ENCODE measurements at regions not wholly inside any gene's neighbourhood (a gene's known extent, or its start where the extent isn't known, plus 50 kb on each side); places are given as distances from the start of the nearest gene placed in this dataset.

- Mint-ChIP-seq H3K27me3 (peaks cover 71% of the 10 kb centered on the region), H3K36me3 (no peaks in the 10 kb centered on the region), H3K4me1 (no peaks in the 10 kb centered on the region), H3K27ac (no peak overlapping the region), H3K4me3 (no peak overlapping the region), H3K9me3 (no peaks in the 10 kb centered on the region)
- CTCF ChIA-PET: interaction anchor here (0.8 to 3.0 kb wide), 10 partner anchors 9 to 232 kb away, joined by 3 to 8 read pairs (median 4); no protein-coding TSS in a partner anchor
- no peak for DNase-seq
Observed at GRCh38 chr17:6893382-6894205, 62.1 kb upstream of the TEKT1 start.

GRCh38 chr17:6894206-6894528 is 62.6 kb upstream of the TEKT1 start:
- CTCF ChIA-PET: interaction anchor here (0.8 to 3.0 kb wide), 9 partner anchors 8 to 232 kb away, joined by 3 to 8 read pairs (median 3); no protein-coding TSS in a partner anchor
- Mint-ChIP-seq H3K36me3 (no peaks in the 10 kb centered on the region), H3K4me1 (no peaks in the 10 kb centered on the region), H3K27ac (no peak overlapping the region), H3K27me3 (peaks cover 77% of the 10 kb centered on the region), H3K4me3 (no peak overlapping the region), H3K9me3 (no peaks in the 10 kb centered on the region)
- DNase-seq: peak; percentile 62

DNA sequence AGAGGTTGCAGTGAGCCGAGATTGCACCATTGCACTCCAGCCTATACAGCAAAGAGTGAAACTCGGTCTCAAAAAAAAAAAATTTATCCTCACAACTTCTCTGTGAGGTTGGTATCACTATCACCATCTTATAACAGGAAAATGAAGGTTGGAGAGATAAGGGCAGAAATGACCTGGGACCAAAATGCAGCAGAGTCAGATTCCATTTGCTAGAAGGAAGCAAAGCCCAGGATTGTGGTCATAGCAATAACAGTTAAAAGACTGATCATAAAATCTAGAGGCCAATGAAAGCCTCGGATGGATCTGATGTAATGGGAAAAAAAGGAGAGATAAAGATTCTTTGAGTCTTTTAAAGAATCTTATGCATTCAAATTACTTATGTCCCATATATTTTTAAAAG is 69.6 kb upstream of the TEKT1 start:
- CTCF ChIA-PET: no interaction called here
- Mint-ChIP-seq H3K9me3 (no peaks in the 10 kb centered on the region), H3K4me3 (no peak overlapping the region), H3K36me3 (no peaks in the 10 kb centered on the region), H3K27me3 (peaks cover 40% of the 10 kb centered on the region), H3K27ac (no peak overlapping the region), H3K4me1 (no peaks in the 10 kb centered on the region)
- no peak for DNase-seq

DNA sequence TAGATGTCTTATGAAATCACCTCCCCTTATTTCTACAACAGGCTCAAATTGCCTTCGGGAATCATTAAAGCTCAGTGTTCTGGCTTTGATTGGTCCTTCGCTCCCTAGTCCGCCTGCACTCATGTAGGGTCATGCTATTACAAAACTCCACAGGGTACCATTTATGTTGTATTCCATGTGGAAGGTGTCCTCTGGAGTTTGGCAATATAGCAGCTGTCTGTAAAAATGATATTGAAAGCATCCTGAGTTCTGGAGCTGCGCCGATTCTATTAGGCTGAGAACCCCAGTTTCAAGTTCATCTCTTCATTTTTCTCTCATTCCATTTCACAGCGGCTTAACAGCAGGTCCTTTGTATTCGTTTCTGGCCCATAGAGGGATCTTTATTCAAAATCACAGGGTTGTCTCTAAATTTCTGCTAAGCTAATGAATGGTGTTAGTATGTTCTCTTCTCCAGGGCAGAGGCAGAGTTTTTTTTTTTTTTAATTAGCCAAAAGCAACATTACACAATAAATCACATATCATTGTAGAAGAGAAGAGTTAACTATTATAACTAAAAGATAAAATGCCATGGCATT is 71.9 kb upstream of the TEKT1 start:
- no peak for DNase-seq
- Mint-ChIP-seq H3K27me3 (peaks cover 24% of the 10 kb centered on the region), H3K9me3 (no peaks in the 10 kb centered on the region), H3K4me3 (no peak overlapping the region), H3K27ac (no peak overlapping the region), H3K36me3 (no peaks in the 10 kb centered on the region), H3K4me1 (no peaks in the 10 kb centered on the region)
- CTCF ChIA-PET: interaction anchor here (0.8 to 1.3 kb wide), 4 partner anchors 9 to 119 kb away, joined by 3 to 4 read pairs (median 3); no protein-coding TSS in a partner anchor

- H3K27me3 Mint-ChIP-seq: peaks cover 15% of the 10 kb centered on the region
- DNase-seq: no peak
- no peaks in the 10 kb centered on the region for H3K36me3 Mint-ChIP-seq
- no peak overlapping the region for H3K4me3 Mint-ChIP-seq
- H3K27ac Mint-ChIP-seq: no peak overlapping the region
- peaks cover 19% of the 10 kb centered on the region for H3K4me1 Mint-ChIP-seq
- no peaks in the 10 kb centered on the region for H3K9me3 Mint-ChIP-seq
- CTCF ChIA-PET: interaction anchor here (4.1 kb wide), 1 partner anchor 96 kb away, joined by 76 read pairs; no protein-coding TSS in a partner anchor
Observed at GRCh38 chr17:6908807-6909206, 77.3 kb upstream of the TEKT1 start.

GRCh38 chr17:6910987-6911603 is 79.6 kb upstream of the TEKT1 start:
- no peaks in the 10 kb centered on the region for H3K36me3 Mint-ChIP-seq
- H3K27me3 Mint-ChIP-seq: peaks cover 35% of the 10 kb centered on the region
- CTCF ChIA-PET: interaction anchor here (0.5 to 4.1 kb wide), 26 partner anchors 8 to 1299 kb away, joined by 3 to 76 read pairs (median 4); partner anchors contain the start of genes AURKB and SLC16A13
- peaks cover 28% of the 10 kb centered on the region for H3K4me1 Mint-ChIP-seq
- H3K4me3 Mint-ChIP-seq: no peak overlapping the region
- H3K9me3 Mint-ChIP-seq: no peaks in the 10 kb centered on the region
- no peak for DNase-seq
- H3K27ac Mint-ChIP-seq: no peak overlapping the region

- no peak overlapping the region for H3K27ac Mint-ChIP-seq
- no peaks in the 10 kb centered on the region for H3K36me3 Mint-ChIP-seq
- peaks cover 40% of the 10 kb centered on the region for H3K27me3 Mint-ChIP-seq
- H3K4me1 Mint-ChIP-seq: peaks cover 28% of the 10 kb centered on the region
- H3K9me3 Mint-ChIP-seq: no peaks in the 10 kb centered on the region
- no peak for DNase-seq
- CTCF ChIA-PET: interaction anchor here (0.6 to 4.9 kb wide), 6 partner anchors 15 to 123 kb away, joined by 3 to 214 read pairs (median 4); partner anchors contain the start of genes BCL6B, RNASEK and SLC16A13
- H3K4me3 Mint-ChIP-seq: no peak overlapping the region
Observed at GRCh38 chr17:6912110-6913051, 80.9 kb upstream of the TEKT1 start.

- Mint-ChIP-seq H3K4me3 (peak overlapping the region; percentile 53), H3K36me3 (no peaks in the 10 kb centered on the region)
Observed at GRCh38 chr17:6913608-6914443, 82.0 kb upstream of the ALOX12 start.

GRCh38 chr17:6914711-6915110 is 81.1 kb upstream of the ALOX12 start:
- H3K27me3 Mint-ChIP-seq: peaks cover 40% of the 10 kb centered on the region
- H3K4me1 Mint-ChIP-seq: peaks cover 28% of the 10 kb centered on the region
- no peak overlapping the region for H3K4me3 Mint-ChIP-seq
- DNase-seq: no peak
- no peaks in the 10 kb centered on the region for H3K9me3 Mint-ChIP-seq
- H3K27ac Mint-ChIP-seq: no peak overlapping the region
- H3K36me3 Mint-ChIP-seq: no peaks in the 10 kb centered on the region
- CTCF ChIA-PET: interaction anchor here (0.6 to 4.9 kb wide), 23 partner anchors 10 to 463 kb away, joined by 3 to 214 read pairs (median 4); partner anchors contain the start of genes BCL6B, RNASEK and SLC16A11

More at GRCh38 chr17:6913608-6914443, 82.0 kb upstream of the ALOX12 start:
- DNase-seq: peak; percentile 86
- Mint-ChIP-seq H3K4me1 (peaks cover 28% of the 10 kb centered on the region), H3K27ac (no peak overlapping the region), H3K27me3 (peaks cover 40% of the 10 kb centered on the region), H3K9me3 (no peaks in the 10 kb centered on the region)
- CTCF ChIA-PET: interaction anchor here (0.6 to 4.9 kb wide), 24 partner anchors 9 to 464 kb away, joined by 3 to 214 read pairs (median 4); partner anchors contain the start of genes BCL6B, RNASEK, SLC16A11 and SLC16A13

- CTCF ChIA-PET: interaction anchor here (0.6 to 4.9 kb wide), 9 partner anchors 22 to 107 kb away, joined by 3 to 214 read pairs (median 5); partner anchors contain the start of gene BCL6B
- H3K4me3 Mint-ChIP-seq: no peak overlapping the region
- no peaks in the 10 kb centered on the region for H3K9me3 Mint-ChIP-seq
- H3K36me3 Mint-ChIP-seq: no peaks in the 10 kb centered on the region
- peaks cover 28% of the 10 kb centered on the region for H3K4me1 Mint-ChIP-seq
- DNase-seq: no peak
- peaks cover 40% of the 10 kb centered on the region for H3K27me3 Mint-ChIP-seq
- no peak overlapping the region for H3K27ac Mint-ChIP-seq
Observed at GRCh38 chr17:6915620-6916019, 80.2 kb upstream of the ALOX12 start.

GRCh38 chr17:6919158-6919557 is 76.7 kb upstream of the ALOX12 start:
- Mint-ChIP-seq H3K36me3 (no peaks in the 10 kb centered on the region), H3K4me1 (peaks cover 14% of the 10 kb centered on the region), H3K27me3 (peaks cover 32% of the 10 kb centered on the region), H3K9me3 (no peaks in the 10 kb centered on the region), H3K4me3 (no peak overlapping the region), H3K27ac (no peak overlapping the region)
- DNase-seq: no peak
- CTCF ChIA-PET: interaction anchor here (1.1 to 1.8 kb wide), 3 partner anchors 8 to 102 kb away, joined by 4 to 9 read pairs (median 5); no protein-coding TSS in a partner anchor

GRCh38 chr17:6923385-6923784 is 72.5 kb upstream of the ALOX12 start:
- Mint-ChIP-seq H3K36me3 (no peaks in the 10 kb centered on the region), H3K4me1 (peaks cover 18% of the 10 kb centered on the region), H3K27me3 (peaks cover 26% of the 10 kb centered on the region), H3K4me3 (no peak overlapping the region), H3K27ac (no peak overlapping the region), H3K9me3 (no peaks in the 10 kb centered on the region)
- CTCF ChIA-PET: no interaction called here
- DNase-seq: no peak
